Muscle of leg (tissue), 3 donors: ENCODE measurements at regions not wholly inside any gene's neighbourhood (a gene's known extent, or its start where the extent isn't known, plus 50 kb on each side); places are given as distances from the start of the nearest gene placed in this dataset.

ENCODE experiments used
- DNase-seq: peaks from one replicate; pipeline ENCODE4 v3.0.0; 2013
- H3K27ac ChIP-seq: one replicate; pipeline ENCODE4 v1.5.1; 2013; ENCODE audit warnings: mild to moderate bottlenecking, low read length, control low read depth
- H3K27me3 ChIP-seq: one replicate; pipeline ENCODE4 v1.6.1; 2013; ENCODE audit warnings: low read length; ENCODE audit not compliant: control insufficient read depth, insufficient read depth
- H3K36me3 ChIP-seq: one replicate; pipeline ENCODE4 v1.6.1; 2013; ENCODE audit warnings: low read length; ENCODE audit not compliant: control insufficient read depth, insufficient read depth
- H3K4me1 ChIP-seq: one replicate; pipeline ENCODE4 v1.6.1; 2013; ENCODE audit warnings: low read length; ENCODE audit not compliant: control insufficient read depth, insufficient read depth
- H3K4me3 ChIP-seq: one replicate; pipeline ENCODE4 v1.5.1; 2013; ENCODE audit warnings: low read length, control low read depth
- H3K9me3 ChIP-seq: replicated peaks from 2 replicates; pipeline ENCODE4 v1.6.1; 2013; ENCODE audit warnings: low read depth, low read length; ENCODE audit not compliant: control insufficient read depth
- WGBS: methylation state at CpG from one replicate; pipeline ENCODE4 v1.1.5; 2013; ENCODE audit warnings: missing lambda C conversion rate; ENCODE audit not compliant: insufficient coverage; 5-methylcytosine and 5-hydroxymethylcytosine counted together

- H3K27ac ChIP-seq, result no peak overlapping the region
- no peaks in the 10 kb centered on the region for H3K27me3 ChIP-seq
- H3K4me1 ChIP-seq, result no peaks in the 10 kb centered on the region
- DNase-seq, result no peak
- no peak overlapping the region for H3K4me3 ChIP-seq
- H3K9me3 ChIP-seq, result no peaks in the 10 kb centered on the region
- no peaks in the 10 kb centered on the region for H3K36me3 ChIP-seq
Observed at GRCh38 chr6:50141100-50141499, 91.4 kb upstream of the DEFB112 start.

- Histone ChIP-seq H3K27me3 (no peaks in the 10 kb centered on the region), H3K9me3 (no peaks in the 10 kb centered on the region), H3K4me3 (no peak overlapping the region), H3K36me3 (no peaks in the 10 kb centered on the region), H3K27ac (no peak overlapping the region), H3K4me1 (no peaks in the 10 kb centered on the region)
- no peak for DNase-seq
- 75% methylated on average over 1 of the region's 2 CpGs for WGBS
Observed at GRCh38 chr6:50143011-50143719, 93.4 kb upstream of the DEFB112 start.

GRCh38 chr6:50145125-50145524, 95.4 kb upstream of the DEFB112 start:
- Histone ChIP-seq H3K9me3 (no peaks in the 10 kb centered on the region), H3K4me1 (no peaks in the 10 kb centered on the region), H3K4me3 (no peak overlapping the region), H3K27me3 (no peaks in the 10 kb centered on the region), H3K27ac (no peak overlapping the region), H3K36me3 (no peaks in the 10 kb centered on the region)
- DNase-seq, result no peak

GRCh38 chr6:50147371-50147770, 97.6 kb upstream of the DEFB112 start:
- no peaks in the 10 kb centered on the region for H3K27me3 ChIP-seq
- H3K4me1 ChIP-seq, result no peaks in the 10 kb centered on the region
- no peak overlapping the region for H3K27ac ChIP-seq
- H3K4me3 ChIP-seq, result no peak overlapping the region
- DNase-seq, result no peak
- no peaks in the 10 kb centered on the region for H3K36me3 ChIP-seq
- no peaks in the 10 kb centered on the region for H3K9me3 ChIP-seq
- no CpG with 5 or more reads among the region's 3 CpGs for WGBS

- no peak overlapping the region for H3K4me3 ChIP-seq
- H3K36me3 ChIP-seq, result no peaks in the 10 kb centered on the region
- WGBS, result no CpG with 5 or more reads among the region's 1 CpG
- H3K9me3 ChIP-seq, result no peaks in the 10 kb centered on the region
- no peak overlapping the region for H3K27ac ChIP-seq
- DNase-seq, result no peak
- H3K27me3 ChIP-seq, result no peaks in the 10 kb centered on the region
- no peaks in the 10 kb centered on the region for H3K4me1 ChIP-seq
Observed at GRCh38 chr6:50180646-50181045, 130.9 kb upstream of the DEFB112 start.

- Histone ChIP-seq H3K27ac (no peak overlapping the region), H3K27me3 (no peaks in the 10 kb centered on the region), H3K36me3 (no peaks in the 10 kb centered on the region), H3K4me1 (no peaks in the 10 kb centered on the region), H3K4me3 (no peak overlapping the region), H3K9me3 (no peaks in the 10 kb centered on the region)
- WGBS, result 33% methylated on average over 1 of the region's 3 CpGs
- no peak for DNase-seq
Observed at GRCh38 chr6:50185006-50185405, 135.3 kb upstream of the DEFB112 start.

GRCh38 chr6:50187351-50187921, 137.7 kb upstream of the DEFB112 start:
- no peaks in the 10 kb centered on the region for H3K36me3 ChIP-seq
- H3K9me3 ChIP-seq, result no peaks in the 10 kb centered on the region
- H3K4me1 ChIP-seq, result no peaks in the 10 kb centered on the region
- H3K4me3 ChIP-seq, result no peak overlapping the region
- H3K27ac ChIP-seq, result no peak overlapping the region
- no peaks in the 10 kb centered on the region for H3K27me3 ChIP-seq
- WGBS, result 22% methylated on average over 4 of the region's 7 CpGs
- DNase-seq, result no peak

- no peak for DNase-seq
- WGBS, result no CpG with 5 or more reads among the region's 4 CpGs
Observed at GRCh38 chr6:50198245-50198644, 148.5 kb upstream of the DEFB112 start.

GRCh38 chr6:50202766-50203165, 153.0 kb upstream of the DEFB112 start:
- Histone ChIP-seq H3K4me1 (no peaks in the 10 kb centered on the region), H3K4me3 (no peak overlapping the region), H3K27me3 (no peaks in the 10 kb centered on the region), H3K27ac (no peak overlapping the region), H3K36me3 (no peaks in the 10 kb centered on the region), H3K9me3 (no peaks in the 10 kb centered on the region)
- DNase-seq, result no peak

More at GRCh38 chr6:50198245-50198644, 148.5 kb upstream of the DEFB112 start:
- Histone ChIP-seq H3K9me3 (no peaks in the 10 kb centered on the region), H3K27me3 (no peaks in the 10 kb centered on the region), H3K4me3 (no peak overlapping the region), H3K4me1 (no peaks in the 10 kb centered on the region), H3K36me3 (no peaks in the 10 kb centered on the region), H3K27ac (no peak overlapping the region)

GRCh38 chr6:50211582-50211981, 161.9 kb upstream of the DEFB112 start:
- no peaks in the 10 kb centered on the region for H3K4me1 ChIP-seq

GRCh38 chr6:50213146-50213545, 163.4 kb upstream of the DEFB112 start:
- no peaks in the 10 kb centered on the region for H3K27me3 ChIP-seq
- H3K27ac ChIP-seq, result no peak overlapping the region
- no CpG with 5 or more reads among the region's 1 CpG for WGBS
- H3K4me1 ChIP-seq, result no peaks in the 10 kb centered on the region
- DNase-seq, result no peak
- no peaks in the 10 kb centered on the region for H3K9me3 ChIP-seq
- no peak overlapping the region for H3K4me3 ChIP-seq
- H3K36me3 ChIP-seq, result no peaks in the 10 kb centered on the region

More at GRCh38 chr6:50211582-50211981, 161.9 kb upstream of the DEFB112 start:
- no peak overlapping the region for H3K27ac ChIP-seq
- H3K4me3 ChIP-seq, result no peak overlapping the region
- no peak for DNase-seq
- no peaks in the 10 kb centered on the region for H3K27me3 ChIP-seq
- no peaks in the 10 kb centered on the region for H3K9me3 ChIP-seq
- no peaks in the 10 kb centered on the region for H3K36me3 ChIP-seq
- WGBS, result no CpG with 5 or more reads among the region's 1 CpG
